HG03432 (cell line): ENCODE measurements at regions not wholly inside any gene's neighbourhood (a gene's known extent, or its start where the extent isn't known, plus 50 kb on each side); places are given as distances from the start of the nearest gene placed in this dataset.
"Not testable (repeated sequence)": the region's sequence is repeated elsewhere in the genome, so short reads cannot be mapped to it uniquely, and the experiment has no call there.

ENCODE experiments used
- ATAC-seq: cut with Tn5 transposase; IDR thresholded peaks from one replicate; pipeline ENCODE4 v1.9.1; 2021; ENCODE audit warnings: mild to moderate bottlenecking, moderate library complexity; ENCODE audit not compliant: unreplicated experiment

GRCh38 chr2:203585516-203585915 is 50.4 kb upstream of the RAPH1 start:
- ATAC-seq: no peak

GRCh38 chr2:203586206-203586605 is 51.1 kb upstream of the RAPH1 start:
- ATAC-seq: no peak

- ATAC-seq: no peak
These were observed 51.6 kb upstream of the RAPH1 start for GRCh38 chr2:203586696-203587095.

GRCh38 chr2:203590496-203590895 is 55.4 kb upstream of the RAPH1 start:
- no peak for ATAC-seq

GRCh38 chr2:203591642-203592041 is 56.5 kb upstream of the RAPH1 start:
- no peak for ATAC-seq

- no peak for ATAC-seq
These were observed 57.4 kb upstream of the RAPH1 start for GRCh38 chr2:203592470-203592869.

GRCh38 chr2:203594541-203594940 is 59.4 kb upstream of the RAPH1 start:
- ATAC-seq: no peak

- ATAC-seq: no peak
These were observed 61.1 kb upstream of the RAPH1 start for GRCh38 chr2:203596183-203596582.

- peak; percentile 65 for ATAC-seq
These were observed 64.4 kb upstream of the RAPH1 start for GRCh38 chr2:203599509-203599908.

GRCh38 chr2:203600286-203600685 is 65.2 kb upstream of the RAPH1 start:
- no peak for ATAC-seq

- no peak for ATAC-seq
These were observed 68.6 kb upstream of the RAPH1 start for GRCh38 chr2:203603456-203604389.

GRCh38 chr2:203605302-203605701 is 70.2 kb upstream of the RAPH1 start:
- ATAC-seq: no peak

GRCh38 chr2:203606051-203606450 is 71.0 kb upstream of the RAPH1 start:
- ATAC-seq: no peak

GRCh38 chr2:203610558-203610957 is 75.5 kb upstream of the RAPH1 start:
- ATAC-seq: no peak

GRCh38 chr2:203612246-203612645 is 77.1 kb upstream of the RAPH1 start:
- no peak for ATAC-seq

- no peak for ATAC-seq
These were observed 84.3 kb upstream of the RAPH1 start for GRCh38 chr2:203619267-203619878.

GRCh38 chr2:203621981-203622515 is 84.4 kb upstream of the CD28 start:
- ATAC-seq: no peak

- no peak for ATAC-seq
These were observed 83.3 kb upstream of the CD28 start for GRCh38 chr2:203623096-203623495.

- ATAC-seq: no peak
These were observed 82.8 kb upstream of the CD28 start for GRCh38 chr2:203623661-203624060.

GRCh38 chr2:203625701-203626100 is 80.7 kb upstream of the CD28 start:
- ATAC-seq: no peak

GRCh38 chr2:203626247-203626646 is 80.2 kb upstream of the CD28 start:
- not testable (repeated sequence) for ATAC-seq
